NCI-H526 treated with DMSO at 0.1 percent for 48 hours (cell line): ENCODE measurements at regions not wholly inside any gene's neighbourhood (a gene's known extent, or its start where the extent isn't known, plus 50 kb on each side); places are given as distances from the start of the nearest gene placed in this dataset.
A peak's percentile ranks its signal among the peaks of the same experiment; 100 is the strongest.

Experiments
- DNase-seq: peaks from one replicate; lab custom pipeline; 2025; lab: John Stamatoyannopoulos, UW

- DNase-seq, result peak; percentile 3
These were observed 734.2 kb upstream of the ADAMTS5 start for GRCh38 chr21:27700974-27701614.

- no peak for DNase-seq
These were observed 728.4 kb upstream of the ADAMTS5 start for GRCh38 chr21:27695246-27695645.

- no peak for DNase-seq
These were observed 727.8 kb upstream of the ADAMTS5 start for GRCh38 chr21:27694667-27695066.

- no peak for DNase-seq
These were observed 726.5 kb upstream of the ADAMTS5 start for GRCh38 chr21:27693376-27693775.

GRCh38 chr21:27691516-27691915 lies 724.6 kb upstream of the ADAMTS5 start:
- DNase-seq, result no peak

- no peak for DNase-seq
These were observed 724.1 kb upstream of the ADAMTS5 start for GRCh38 chr21:27691006-27691405.

- DNase-seq, result no peak
These were observed 723.5 kb upstream of the ADAMTS5 start for GRCh38 chr21:27690426-27690825.

GRCh38 chr21:27688773-27689172 lies 721.9 kb upstream of the ADAMTS5 start:
- DNase-seq, result no peak

GRCh38 chr21:27683292-27683691 lies 716.4 kb upstream of the ADAMTS5 start:
- no peak for DNase-seq

GRCh38 chr21:27681841-27682240 lies 715.0 kb upstream of the ADAMTS5 start:
- DNase-seq, result no peak

- DNase-seq, result no peak
These were observed 714.1 kb upstream of the ADAMTS5 start for GRCh38 chr21:27681038-27681437.

- no peak for DNase-seq
These were observed 713.3 kb upstream of the ADAMTS5 start for GRCh38 chr21:27680181-27680580.

- DNase-seq, result no peak
These were observed 711.6 kb upstream of the ADAMTS5 start for GRCh38 chr21:27678511-27678910.

GRCh38 chr21:27677546-27677945 lies 710.7 kb upstream of the ADAMTS5 start:
- no peak for DNase-seq

- no peak for DNase-seq
These were observed 708.4 kb upstream of the ADAMTS5 start for GRCh38 chr21:27675306-27675705.

- no peak for DNase-seq
These were observed 707.2 kb upstream of the ADAMTS5 start for GRCh38 chr21:27674041-27674615.

GRCh38 chr21:27673581-27673980 lies 706.7 kb upstream of the ADAMTS5 start:
- no peak for DNase-seq

GRCh38 chr21:27671207-27671606 lies 704.3 kb upstream of the ADAMTS5 start:
- DNase-seq, result no peak

GRCh38 chr21:27653481-27653880 lies 686.6 kb upstream of the ADAMTS5 start:
- DNase-seq, result no peak

GRCh38 chr21:27649762-27650161 lies 682.9 kb upstream of the ADAMTS5 start:
- DNase-seq, result no peak

- no peak for DNase-seq
These were observed 682.4 kb upstream of the ADAMTS5 start for GRCh38 chr21:27649323-27649722.

GRCh38 chr21:27648560-27648959 lies 681.7 kb upstream of the ADAMTS5 start:
- no peak for DNase-seq

GRCh38 chr21:27647921-27648320 lies 681.0 kb upstream of the ADAMTS5 start:
- DNase-seq, result no peak

- DNase-seq, result no peak
These were observed 680.5 kb upstream of the ADAMTS5 start for GRCh38 chr21:27647401-27647800.
